Progenitor cell of endocrine pancreas (in vitro differentiated cells): ENCODE measurements at regions not wholly inside any gene's neighbourhood (a gene's known extent, or its start where the extent isn't known, plus 50 kb on each side); places are given as distances from the start of the nearest gene placed in this dataset.

Experiments
- DNase-seq: peaks from one replicate; pipeline ENCODE4 v3.0.0; 2021; ENCODE audit warnings: low spot score; ENCODE audit not compliant: unreplicated experiment
- H3K27ac Mint-ChIP-seq: 2 replicates; pipeline ENCODE4 v1.8.0; 2021; ENCODE audit warnings: mild to moderate bottlenecking, moderate library complexity, mixed read lengths
- H3K27me3 Mint-ChIP-seq: 2 replicates; pipeline ENCODE4 v1.8.0; 2021; ENCODE audit warnings: mixed read lengths
- H3K36me3 Mint-ChIP-seq: 2 replicates; pipeline ENCODE4 v1.8.0; 2022; ENCODE audit warnings: mixed read lengths; ENCODE audit not compliant: insufficient read depth
- H3K4me1 Mint-ChIP-seq: 2 replicates; pipeline ENCODE4 v1.8.0; 2021; ENCODE audit warnings: low read depth, mixed read lengths
- H3K4me3 Mint-ChIP-seq: 2 replicates; pipeline ENCODE4 v1.8.0; 2021; ENCODE audit warnings: low read depth, mild to moderate bottlenecking, moderate library complexity, mixed read lengths
- H3K9me3 Mint-ChIP-seq: 2 replicates; pipeline ENCODE4 v1.8.0; 2021; ENCODE audit warnings: low read depth, mixed read lengths
- TF ChIP-seq, protein P1 (sequence below): fragments of 200-600 bp; sonication (generic); IDR thresholded peaks from one replicate; pipeline ENCODE4 v1.5.0; 2021; ENCODE audit warnings: antibody characterized with exemption, mild to moderate bottlenecking; ENCODE audit not compliant: unreplicated experiment

DNA sequence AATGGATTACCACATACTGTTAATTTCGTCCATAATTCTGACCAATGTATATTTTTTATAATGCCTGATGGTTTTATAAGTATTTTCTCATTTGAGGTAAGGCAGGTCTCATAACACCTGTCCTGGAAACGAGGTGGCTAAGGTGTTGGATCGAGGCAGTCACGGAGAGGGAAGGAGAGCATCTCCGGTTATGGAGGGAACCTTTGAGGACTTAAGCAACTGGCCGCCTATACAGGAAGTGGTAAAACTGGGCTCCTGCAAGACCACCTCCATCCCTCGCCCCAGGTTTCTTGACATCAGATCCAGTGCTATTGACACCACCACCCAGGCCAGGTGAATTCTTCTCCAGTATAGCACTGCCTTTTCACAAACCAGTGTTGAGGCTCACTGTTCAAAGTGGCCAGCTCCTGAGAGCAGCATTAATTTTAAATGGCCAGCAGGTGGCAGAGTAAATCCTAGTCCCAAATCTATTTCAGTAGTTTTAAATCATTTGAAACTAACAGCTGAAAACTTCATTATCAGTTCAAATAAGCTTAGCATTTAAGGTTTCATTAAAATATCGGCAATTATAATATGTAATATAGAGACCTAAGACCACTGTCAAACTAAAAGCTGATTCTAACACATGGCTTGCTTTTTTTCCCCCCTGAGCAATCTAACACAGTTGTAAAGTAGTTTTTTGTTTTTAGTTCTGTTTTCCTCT lies 100.8 kb downstream of the PPM1A start:
- H3K27me3 Mint-ChIP-seq: no peaks in the 10 kb centered on the region
- no peak overlapping the region for H3K4me3 Mint-ChIP-seq
- no peaks in the 10 kb centered on the region for H3K36me3 Mint-ChIP-seq
- TF ChIP-seq, protein P1, sequence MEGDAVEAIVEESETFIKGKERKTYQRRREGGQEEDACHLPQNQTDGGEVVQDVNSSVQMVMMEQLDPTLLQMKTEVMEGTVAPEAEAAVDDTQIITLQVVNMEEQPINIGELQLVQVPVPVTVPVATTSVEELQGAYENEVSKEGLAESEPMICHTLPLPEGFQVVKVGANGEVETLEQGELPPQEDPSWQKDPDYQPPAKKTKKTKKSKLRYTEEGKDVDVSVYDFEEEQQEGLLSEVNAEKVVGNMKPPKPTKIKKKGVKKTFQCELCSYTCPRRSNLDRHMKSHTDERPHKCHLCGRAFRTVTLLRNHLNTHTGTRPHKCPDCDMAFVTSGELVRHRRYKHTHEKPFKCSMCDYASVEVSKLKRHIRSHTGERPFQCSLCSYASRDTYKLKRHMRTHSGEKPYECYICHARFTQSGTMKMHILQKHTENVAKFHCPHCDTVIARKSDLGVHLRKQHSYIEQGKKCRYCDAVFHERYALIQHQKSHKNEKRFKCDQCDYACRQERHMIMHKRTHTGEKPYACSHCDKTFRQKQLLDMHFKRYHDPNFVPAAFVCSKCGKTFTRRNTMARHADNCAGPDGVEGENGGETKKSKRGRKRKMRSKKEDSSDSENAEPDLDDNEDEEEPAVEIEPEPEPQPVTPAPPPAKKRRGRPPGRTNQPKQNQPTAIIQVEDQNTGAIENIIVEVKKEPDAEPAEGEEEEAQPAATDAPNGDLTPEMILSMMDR: peak; percentile 80
- no peak for DNase-seq
- H3K9me3 Mint-ChIP-seq: no peaks in the 10 kb centered on the region
- no peak overlapping the region for H3K27ac Mint-ChIP-seq
- peaks cover 33% of the 10 kb centered on the region for H3K4me1 Mint-ChIP-seq

DNA sequence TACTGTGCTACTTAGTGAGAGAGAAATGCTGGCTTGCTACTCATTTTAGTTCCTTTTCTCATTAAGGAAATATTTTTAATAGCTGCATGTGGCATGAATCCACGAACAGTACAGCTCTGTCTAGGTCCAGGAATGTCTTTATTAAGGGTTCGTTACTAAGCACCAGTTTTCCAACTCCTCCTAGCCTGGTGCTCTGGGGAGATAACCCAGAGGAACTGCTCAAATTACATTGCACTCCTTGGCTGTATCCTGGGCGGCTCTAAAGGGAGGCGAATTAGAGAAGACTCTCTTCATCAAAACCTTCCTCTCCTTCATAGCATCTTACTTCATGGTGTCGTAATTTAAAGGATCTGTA lies 101.3 kb downstream of the PPM1A start:
- Mint-ChIP-seq H3K4me1 (peaks cover 33% of the 10 kb centered on the region), H3K27ac (no peak overlapping the region), H3K4me3 (no peak overlapping the region), H3K27me3 (no peaks in the 10 kb centered on the region), H3K36me3 (no peaks in the 10 kb centered on the region), H3K9me3 (no peaks in the 10 kb centered on the region)
- no peak for DNase-seq
- TF ChIP-seq, protein P1: no peak

DNA sequence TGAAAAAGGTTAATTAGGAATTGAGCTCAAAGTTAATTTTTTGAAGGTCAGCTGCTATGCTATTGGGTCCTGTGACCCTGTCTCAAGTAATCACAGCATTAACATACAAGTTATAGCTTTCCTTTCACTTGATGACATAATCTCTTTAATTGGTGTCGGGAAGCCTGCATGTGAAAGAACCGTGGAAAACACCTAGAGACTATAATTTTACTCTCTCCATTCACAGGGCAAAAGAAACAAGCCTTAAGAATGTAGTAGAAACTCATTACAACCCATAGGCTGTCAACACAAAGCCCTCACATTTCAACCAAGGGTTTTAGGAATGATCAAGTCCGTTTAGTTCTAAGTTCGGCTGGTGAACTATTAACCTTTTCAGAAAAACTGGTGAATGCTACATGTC lies 104.4 kb downstream of the PPM1A start:
- no peak overlapping the region for H3K4me3 Mint-ChIP-seq

DNA sequence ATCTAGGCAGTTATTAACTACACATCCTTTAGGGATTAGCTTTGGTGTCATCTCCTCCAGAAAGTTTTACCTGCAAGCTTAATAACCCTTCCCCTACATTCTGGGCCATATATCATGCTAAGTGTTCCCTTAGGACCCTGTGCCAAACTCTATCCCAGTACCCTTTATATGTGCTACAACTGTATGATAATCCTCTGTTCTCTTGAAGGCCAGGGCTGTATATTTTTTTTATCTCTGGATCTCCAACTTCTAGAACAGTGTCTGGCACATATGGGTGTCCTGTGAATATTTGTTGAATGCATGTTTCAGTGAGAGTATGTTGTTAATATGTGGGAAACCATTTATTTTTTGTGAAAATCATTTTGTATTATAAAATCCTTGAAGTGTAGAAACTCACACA lies 106.7 kb downstream of the PPM1A start:
- DNase-seq: no peak
- Mint-ChIP-seq H3K4me1 (peaks cover 3% of the 10 kb centered on the region), H3K27ac (no peak overlapping the region), H3K36me3 (no peaks in the 10 kb centered on the region), H3K9me3 (no peaks in the 10 kb centered on the region), H3K27me3 (peaks cover 4% of the 10 kb centered on the region), H3K4me3 (no peak overlapping the region)
- TF ChIP-seq, protein P1: no peak

More for the DNA sequence above, 104.4 kb downstream of the PPM1A start:
- TF ChIP-seq, protein P1: no peak
- Mint-ChIP-seq H3K27ac (no peak overlapping the region), H3K4me1 (peaks cover 18% of the 10 kb centered on the region), H3K9me3 (no peaks in the 10 kb centered on the region), H3K27me3 (peaks cover 4% of the 10 kb centered on the region), H3K36me3 (no peaks in the 10 kb centered on the region)
- DNase-seq: no peak

DNA sequence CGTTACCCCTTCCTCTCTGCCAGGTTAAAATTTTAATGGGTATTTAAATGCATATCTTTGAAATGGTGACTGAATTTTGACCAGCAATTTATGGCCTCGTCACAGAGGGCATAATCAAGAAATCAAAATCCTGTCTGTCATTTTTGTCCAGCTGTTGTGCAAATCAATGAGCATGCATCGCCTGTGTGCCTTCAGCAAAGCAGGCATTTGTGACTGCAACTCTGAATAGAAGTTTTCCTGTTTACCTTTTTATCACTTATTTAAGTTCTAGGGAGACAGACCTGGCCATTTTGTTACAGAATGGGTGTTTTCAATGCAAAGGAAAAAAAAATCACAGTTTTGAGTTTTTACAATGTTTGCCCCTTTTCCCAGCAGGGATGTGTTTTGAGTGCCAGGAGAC lies 107.4 kb downstream of the PPM1A start:
- H3K27ac Mint-ChIP-seq: no peak overlapping the region

More for the DNA sequence above, 107.4 kb downstream of the PPM1A start:
- H3K27me3 Mint-ChIP-seq: peaks cover 4% of the 10 kb centered on the region
- H3K9me3 Mint-ChIP-seq: peaks cover 4% of the 10 kb centered on the region
- H3K4me3 Mint-ChIP-seq: no peak overlapping the region
- TF ChIP-seq, protein P1: no peak
- H3K36me3 Mint-ChIP-seq: no peaks in the 10 kb centered on the region
- no peak for DNase-seq
- H3K4me1 Mint-ChIP-seq: peaks cover 3% of the 10 kb centered on the region
